Coronary artery (tissue), 2 donors: ENCODE measurements at regions not wholly inside any gene's neighbourhood (a gene's known extent, or its start where the extent isn't known, plus 50 kb on each side); places are given as distances from the start of the nearest gene placed in this dataset.

Source experiments
- DNase-seq: peaks from one replicate; pipeline ENCODE4 v3.0.0-alpha.2; 2017; ENCODE audit warnings: low spot score
- H3K27ac ChIP-seq, 2 donors: fragments of 200-600 bp; sonication (generic); one replicate each; pipeline ENCODE4 v1.5.1; 2016 to 2019
- H3K4me3 ChIP-seq: fragments of 200-600 bp; sonication (generic); 2 replicates; pipeline ENCODE4 v1.5.1; 2016; ENCODE audit warnings: mild to moderate bottlenecking, moderate library complexity
- TF ChIP-seq, protein P1 (sequence below): fragments of 200-600 bp; sonication (generic); IDR thresholded peaks from one replicate; pipeline ENCODE4 v1.5.1; 2019; ENCODE audit warnings: antibody characterized with exemption

DNA sequence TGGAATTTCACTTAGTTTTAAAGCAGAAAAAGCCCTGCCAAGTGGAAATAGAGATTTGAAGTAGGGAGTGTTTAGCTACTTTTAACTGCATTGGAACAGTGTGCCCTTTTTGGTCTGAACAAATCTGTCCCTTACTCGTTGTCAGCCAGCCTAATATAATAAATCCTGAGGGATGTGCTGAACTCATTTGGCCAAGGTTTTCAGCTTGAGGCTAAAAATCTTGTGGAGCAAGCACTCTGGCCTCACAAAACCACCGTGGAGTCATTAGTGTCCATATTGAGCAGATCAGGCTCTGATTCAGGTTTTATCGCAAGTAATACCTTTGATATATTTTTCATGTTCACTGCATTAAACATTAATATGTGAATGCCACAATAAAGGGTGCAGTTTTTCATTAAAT is 383.5 kb downstream of the FRK start:
- Histone ChIP-seq H3K4me3 (no peak overlapping the region), H3K27ac (no peak overlapping the region)
- DNase-seq = no peak
- TF ChIP-seq, protein P1, sequence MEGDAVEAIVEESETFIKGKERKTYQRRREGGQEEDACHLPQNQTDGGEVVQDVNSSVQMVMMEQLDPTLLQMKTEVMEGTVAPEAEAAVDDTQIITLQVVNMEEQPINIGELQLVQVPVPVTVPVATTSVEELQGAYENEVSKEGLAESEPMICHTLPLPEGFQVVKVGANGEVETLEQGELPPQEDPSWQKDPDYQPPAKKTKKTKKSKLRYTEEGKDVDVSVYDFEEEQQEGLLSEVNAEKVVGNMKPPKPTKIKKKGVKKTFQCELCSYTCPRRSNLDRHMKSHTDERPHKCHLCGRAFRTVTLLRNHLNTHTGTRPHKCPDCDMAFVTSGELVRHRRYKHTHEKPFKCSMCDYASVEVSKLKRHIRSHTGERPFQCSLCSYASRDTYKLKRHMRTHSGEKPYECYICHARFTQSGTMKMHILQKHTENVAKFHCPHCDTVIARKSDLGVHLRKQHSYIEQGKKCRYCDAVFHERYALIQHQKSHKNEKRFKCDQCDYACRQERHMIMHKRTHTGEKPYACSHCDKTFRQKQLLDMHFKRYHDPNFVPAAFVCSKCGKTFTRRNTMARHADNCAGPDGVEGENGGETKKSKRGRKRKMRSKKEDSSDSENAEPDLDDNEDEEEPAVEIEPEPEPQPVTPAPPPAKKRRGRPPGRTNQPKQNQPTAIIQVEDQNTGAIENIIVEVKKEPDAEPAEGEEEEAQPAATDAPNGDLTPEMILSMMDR = no peak

DNA sequence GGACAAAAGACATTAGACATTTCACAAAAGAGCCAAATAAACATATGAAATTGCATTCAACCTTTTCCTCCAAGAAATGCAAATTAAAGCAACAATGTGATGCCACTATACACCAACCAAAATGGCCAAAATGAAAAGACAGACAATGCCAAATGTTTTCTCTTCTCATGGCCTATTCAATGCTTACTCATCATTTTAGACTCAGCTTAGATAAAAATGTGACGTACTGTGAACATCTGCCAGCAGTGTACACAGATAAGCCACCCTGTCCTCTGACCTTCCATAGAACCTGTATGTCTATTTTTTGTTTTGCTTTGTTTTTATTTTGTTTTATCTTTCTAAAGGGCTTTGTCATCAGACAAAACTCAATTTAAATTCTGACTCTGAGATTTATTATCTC is 385.2 kb downstream of the FRK start:
- DNase-seq = no peak
- TF ChIP-seq, protein P1 = no peak
- H3K4me3 ChIP-seq = no peak overlapping the region
- no peak overlapping the region for H3K27ac ChIP-seq

DNA sequence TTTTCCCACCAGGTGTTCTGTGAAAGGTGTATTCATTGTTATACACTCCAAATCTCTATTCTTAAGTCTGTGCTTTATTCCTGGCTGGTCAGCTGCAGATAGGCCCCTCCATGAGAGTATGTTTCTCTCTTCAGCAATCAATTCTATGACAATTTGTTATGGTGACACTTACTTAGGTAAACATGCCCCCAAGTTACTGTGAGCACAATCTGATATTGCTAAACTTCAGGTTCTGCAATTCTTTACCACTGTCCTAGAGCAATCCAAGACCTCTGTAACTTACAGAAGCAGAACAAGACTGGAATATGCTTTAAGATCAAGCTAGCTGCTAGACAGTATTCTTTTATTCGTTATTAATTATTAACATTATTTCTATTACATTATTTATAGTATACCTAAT is 391.9 kb downstream of the FRK start:
- TF ChIP-seq, protein P1 = no peak
- Histone ChIP-seq H3K27ac (no peak overlapping the region), H3K4me3 (no peak overlapping the region)
- no peak for DNase-seq

DNA sequence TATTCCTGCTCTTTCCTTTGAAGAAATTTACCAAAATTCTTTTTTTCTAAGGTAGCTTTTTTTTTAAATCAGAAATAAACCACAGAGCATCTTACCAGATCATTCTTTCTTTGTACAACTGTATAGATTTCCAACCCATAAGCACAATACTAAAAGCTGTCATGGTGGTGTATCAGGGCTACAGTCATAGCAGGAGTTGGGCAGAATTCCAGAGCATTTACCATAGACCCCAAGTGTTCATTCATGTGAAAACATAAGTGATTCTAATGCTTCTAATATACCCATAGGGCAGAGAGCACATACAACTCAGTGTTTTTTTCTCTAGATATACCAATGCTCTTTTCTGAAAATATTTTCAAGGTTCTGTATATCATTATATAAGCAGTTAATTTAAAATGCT is 392.5 kb downstream of the FRK start:
- no peak overlapping the region for H3K27ac ChIP-seq
- H3K4me3 ChIP-seq = no peak overlapping the region
- no peak for DNase-seq
- TF ChIP-seq, protein P1 = no peak

DNA sequence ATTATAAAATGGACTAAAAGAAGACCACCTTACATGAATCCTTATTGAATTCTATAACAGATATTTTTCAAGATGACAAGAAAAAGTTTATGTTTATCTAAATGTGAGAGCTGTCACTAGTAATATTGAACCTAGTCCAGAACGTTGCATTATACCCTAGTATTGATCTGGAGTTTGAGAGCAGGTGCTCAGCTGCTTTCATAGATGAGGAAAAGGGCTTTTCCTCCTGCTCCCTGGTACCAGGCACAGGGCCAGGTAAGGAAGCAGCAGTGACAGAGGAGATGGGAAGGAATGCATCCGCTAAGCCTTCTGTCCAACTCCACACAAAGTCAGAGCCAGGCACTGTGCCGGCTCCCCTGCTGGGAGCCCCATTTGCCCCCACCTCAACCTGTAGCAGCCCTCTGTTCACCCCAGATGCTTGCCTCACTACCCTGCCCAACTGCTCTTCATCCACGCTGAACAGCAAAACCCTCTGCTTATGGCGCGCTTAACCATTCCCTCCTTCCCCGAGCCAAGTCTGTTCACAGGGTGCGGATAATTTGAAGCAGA is 393.1 kb downstream of the FRK start:
- Histone ChIP-seq H3K4me3 (no peak overlapping the region), H3K27ac (no peak overlapping the region)
- no peak for DNase-seq
- TF ChIP-seq, protein P1 = no peak

DNA sequence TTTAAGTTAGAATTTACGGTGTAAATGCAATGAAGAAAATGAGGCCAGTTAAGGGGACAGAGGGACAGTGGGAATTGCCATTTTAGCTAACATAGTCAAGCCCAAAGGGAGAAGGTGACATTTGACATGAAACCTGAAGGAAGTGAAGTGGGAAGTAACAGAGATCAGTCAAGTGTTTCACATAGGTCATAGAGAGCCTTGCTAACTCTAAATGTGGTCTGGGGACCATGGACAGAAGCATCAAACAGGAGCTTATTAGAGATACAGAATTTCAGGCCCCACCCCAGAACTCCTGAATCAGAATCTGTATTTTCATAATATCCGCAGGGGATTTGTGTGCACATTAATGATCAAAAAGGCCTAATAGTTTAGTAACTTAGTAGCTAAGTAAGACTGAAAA is 393.7 kb downstream of the FRK start:
- TF ChIP-seq, protein P1 = no peak
- no peak overlapping the region for H3K27ac ChIP-seq
- H3K4me3 ChIP-seq = no peak overlapping the region
- DNase-seq = no peak

DNA sequence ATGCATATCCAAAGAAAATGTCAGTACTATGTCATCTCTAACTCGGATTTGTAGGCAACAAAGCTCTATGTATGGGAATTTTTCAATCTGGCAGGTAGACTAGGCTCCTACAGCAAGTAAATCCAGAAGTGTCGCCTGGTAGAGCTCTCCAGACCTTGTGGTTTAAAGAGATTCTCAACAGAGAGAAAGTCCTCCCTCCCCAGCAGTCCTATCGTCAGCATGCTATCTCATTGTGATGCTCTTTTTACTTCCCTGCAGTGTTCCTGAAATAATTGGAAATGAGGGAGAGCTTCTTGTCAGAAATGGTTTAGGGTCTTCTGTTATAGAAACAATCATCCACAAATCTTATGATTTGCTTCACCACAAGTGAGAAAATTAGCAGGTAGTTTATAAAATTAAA is 395.4 kb downstream of the FRK start:
- TF ChIP-seq, protein P1 = no peak

More for the DNA sequence above, 395.4 kb downstream of the FRK start:
- Histone ChIP-seq H3K27ac (no peak overlapping the region), H3K4me3 (no peak overlapping the region)
- DNase-seq = no peak
